ENCODE measurements at regions not wholly inside any gene's neighbourhood (a gene's known extent, or its start where the extent isn't known, plus 50 kb on each side); places are given as distances from the start of the nearest gene placed in this dataset.

DNA sequence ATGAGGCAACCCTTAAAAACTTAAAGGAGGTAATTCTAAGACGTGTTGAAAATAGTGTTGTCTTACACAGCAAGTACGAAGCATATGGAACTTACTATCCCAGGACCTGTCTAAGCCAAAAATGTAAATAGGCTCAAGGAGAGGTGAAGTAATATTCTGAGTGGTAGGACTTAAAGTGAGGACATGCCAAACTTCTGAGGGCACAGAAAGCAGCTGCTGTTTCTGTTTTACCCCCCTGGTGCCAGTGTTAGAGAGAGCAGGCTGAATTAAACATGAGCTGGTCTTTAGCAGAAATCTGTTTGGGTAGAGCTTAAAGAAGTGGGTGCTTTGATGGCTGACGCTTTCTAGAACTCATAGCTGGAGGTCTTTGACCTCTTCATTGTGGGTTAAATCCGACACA is 149.7 kb upstream of the NPHP3 start:
- no peak overlapping the region for H3K4me3 ChIP-seq (ENCODE audit: low read length in 2 of 2)
- CTCF ChIA-PET (ENCODE audit: partially characterized antibody), result no interaction called here
- DNase-seq, result no peak
- no peaks in the 10 kb centered on the region for H3K36me3 ChIP-seq (ENCODE audit: insufficient read depth, low read length)
- Mint-ChIP-seq H3K4me3 (no peak overlapping the region), H3K4me1 (no peaks in the 10 kb centered on the region), H3K27ac (no peak overlapping the region), H3K9me3 (peaks cover 0 to 3% (median under 1%) of the 10 kb centered on the region in 8 donors), H3K27me3 (peaks cover 4 to 6% of the 10 kb centered on the region in 2 donors), H3K36me3 (no peaks in the 10 kb centered on the region)
- POLR2A ChIA-PET (ENCODE audit: partially characterized antibody), result no interaction called here
- H3K27me3 ChIP-seq (ENCODE audit: insufficient read depth, low read length), result no peaks in the 10 kb centered on the region
- intact Hi-C loops (cut with micrococcal nuclease), result no loop called here
- no peaks in the 10 kb centered on the region for H3K9me3 ChIP-seq (ENCODE audit: control insufficient read depth in 1 of 2, low read length in 2 of 2)
- no peaks in the 10 kb centered on the region for H3K4me1 ChIP-seq (ENCODE audit: insufficient read depth, low read length)
- H3K27ac ChIP-seq (ENCODE audit: low read depth, low read length), result no peak overlapping the region

DNA sequence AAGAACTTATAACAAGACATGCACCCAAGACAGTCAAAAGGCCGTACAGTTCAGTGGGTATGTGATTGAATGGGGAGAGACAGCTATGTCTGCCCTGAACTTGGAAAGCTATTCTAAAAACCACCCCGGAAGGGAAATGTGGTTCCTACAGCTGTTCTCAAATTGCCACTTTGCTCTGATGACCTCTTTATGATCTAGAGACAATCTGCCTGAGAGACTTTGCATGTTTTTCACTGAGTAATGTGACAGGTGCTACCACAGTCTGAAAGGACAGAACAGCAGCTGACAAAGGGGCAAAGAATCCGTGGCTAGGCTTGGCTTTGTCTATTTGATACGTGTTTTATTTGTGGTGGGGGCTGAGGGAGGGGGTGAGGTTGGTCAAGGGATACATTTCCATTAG is 148.3 kb upstream of the NPHP3 start:
- H3K9me3 Mint-ChIP-seq, result peaks cover 0 to 4% (median 1%) of the 10 kb centered on the region in 8 donors

DNA sequence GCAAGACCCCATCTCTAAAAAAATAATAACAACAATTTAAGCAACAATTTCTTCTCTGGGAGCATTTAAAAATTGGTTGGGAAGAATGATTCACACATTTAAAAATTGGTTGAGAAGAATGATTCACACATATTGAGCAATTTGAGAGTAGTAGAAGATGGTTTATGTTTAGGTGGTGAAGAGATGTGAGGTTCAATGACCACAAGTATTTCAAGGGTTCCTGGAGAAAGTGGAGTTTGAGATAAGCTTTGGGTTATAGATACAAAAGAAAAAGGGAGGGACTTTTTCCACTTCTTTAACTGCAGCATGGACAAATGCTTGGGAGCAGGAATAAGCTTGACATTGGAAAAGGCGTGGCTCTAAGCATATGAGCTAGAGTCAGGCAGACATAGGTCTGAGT is 145.7 kb upstream of the NPHP3 start:
- Histone ChIP-seq H3K9me3 (ENCODE audit: control insufficient read depth in 1 of 2, low read length in 2 of 2) (no peaks in the 10 kb centered on the region), H3K27me3 (ENCODE audit: insufficient read depth, low read length) (no peaks in the 10 kb centered on the region), H3K27ac (ENCODE audit: low read depth, low read length) (no peak overlapping the region), H3K4me3 (ENCODE audit: low read length in 2 of 2) (no peak overlapping the region), H3K4me1 (ENCODE audit: insufficient read depth, low read length) (no peaks in the 10 kb centered on the region), H3K36me3 (ENCODE audit: insufficient read depth, low read length) (no peaks in the 10 kb centered on the region)
- DNase-seq, result no peak
- CTCF ChIA-PET (ENCODE audit: partially characterized antibody), result no interaction called here
- H3K4me1 Mint-ChIP-seq, result no peaks in the 10 kb centered on the region
- no peaks in the 10 kb centered on the region for H3K36me3 Mint-ChIP-seq
- H3K9me3 Mint-ChIP-seq, result peaks cover 0 to 6% (median 0%) of the 10 kb centered on the region in 8 donors
- H3K4me3 Mint-ChIP-seq, result no peak overlapping the region
- POLR2A ChIA-PET (ENCODE audit: partially characterized antibody), result no interaction called here
- intact Hi-C loops (cut with micrococcal nuclease), result no loop called here
- H3K27ac Mint-ChIP-seq, result no peak overlapping the region
- H3K27me3 Mint-ChIP-seq, result peaks cover 4 to 6% of the 10 kb centered on the region in 2 donors

More for the DNA sequence above, 148.3 kb upstream of the NPHP3 start:
- intact Hi-C loops (cut with micrococcal nuclease), result no loop called here
- no peaks in the 10 kb centered on the region for H3K4me1 Mint-ChIP-seq
- H3K4me3 ChIP-seq (ENCODE audit: low read length in 2 of 2), result no peak overlapping the region
- no peaks in the 10 kb centered on the region for H3K4me1 ChIP-seq (ENCODE audit: insufficient read depth, low read length)
- no peaks in the 10 kb centered on the region for H3K9me3 ChIP-seq (ENCODE audit: control insufficient read depth in 1 of 2, low read length in 2 of 2)
- H3K36me3 Mint-ChIP-seq, result no peaks in the 10 kb centered on the region
- no peak overlapping the region for H3K27ac Mint-ChIP-seq
- H3K27me3 Mint-ChIP-seq, result peaks cover 4 to 6% of the 10 kb centered on the region in 2 donors
- H3K36me3 ChIP-seq (ENCODE audit: insufficient read depth, low read length), result no peaks in the 10 kb centered on the region
- H3K4me3 Mint-ChIP-seq, result no peak overlapping the region
- DNase-seq, result no peak
- POLR2A ChIA-PET (ENCODE audit: partially characterized antibody), result no interaction called here
- no peak overlapping the region for H3K27ac ChIP-seq (ENCODE audit: low read depth, low read length)
- no peaks in the 10 kb centered on the region for H3K27me3 ChIP-seq (ENCODE audit: insufficient read depth, low read length)
- CTCF ChIA-PET (ENCODE audit: partially characterized antibody), result no interaction called here

DNA sequence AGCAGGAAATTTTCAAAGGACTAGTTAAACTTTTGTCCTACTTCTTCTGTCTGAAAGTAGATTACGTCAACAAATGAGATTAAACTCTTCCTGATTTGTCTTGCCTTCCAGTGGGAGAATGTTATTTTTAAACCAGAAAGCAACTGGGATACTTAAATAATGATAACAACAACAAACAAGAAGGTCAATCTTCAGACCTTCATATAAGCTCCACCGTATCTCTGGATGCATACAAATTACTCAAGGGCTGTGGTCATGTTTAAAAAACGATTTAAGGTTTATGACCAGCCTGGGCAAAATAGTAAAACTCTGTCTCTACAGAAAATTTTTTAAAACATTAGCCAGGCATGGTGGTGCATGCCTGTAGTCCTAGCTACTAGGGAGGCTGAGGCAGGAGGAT is 145.3 kb upstream of the NPHP3 start:
- H3K36me3 ChIP-seq (ENCODE audit: insufficient read depth, low read length), result no peaks in the 10 kb centered on the region

DNA sequence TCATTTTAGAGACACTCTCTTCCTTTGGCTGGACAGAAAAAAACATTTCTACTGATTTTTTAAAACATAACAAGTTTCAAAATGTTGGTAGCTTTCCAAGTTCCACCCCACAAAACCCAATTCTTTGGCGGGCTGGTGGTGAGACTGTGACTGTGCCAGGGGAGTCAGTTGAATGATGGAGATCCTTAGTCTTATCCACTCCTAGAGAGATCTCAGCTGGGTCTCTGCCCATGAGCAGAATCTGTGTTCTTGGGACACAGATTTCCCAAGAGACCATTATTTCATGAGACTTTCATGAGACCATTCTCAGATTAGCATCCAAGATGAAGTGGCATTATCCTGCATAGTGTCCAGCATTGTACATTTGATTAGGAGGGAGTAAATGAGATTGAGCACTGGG is 135.1 kb upstream of the NPHP3 start:
- H3K9me3 ChIP-seq (ENCODE audit: control insufficient read depth in 1 of 2, low read length in 2 of 2), result no peaks in the 10 kb centered on the region
- Mint-ChIP-seq H3K27me3 (peaks cover 0 to under 1% of the 10 kb centered on the region in 2 donors), H3K9me3 (peaks cover 0 to 2% (median 0%) of the 10 kb centered on the region in 8 donors), H3K4me1 (no peaks in the 10 kb centered on the region), H3K4me3 (no peak overlapping the region), H3K27ac (no peak overlapping the region), H3K36me3 (no peaks in the 10 kb centered on the region)
- ChIA-PET CTCF (ENCODE audit: partially characterized antibody) (no interaction called here), POLR2A (ENCODE audit: partially characterized antibody) (no interaction called here)
- H3K36me3 ChIP-seq (ENCODE audit: insufficient read depth, low read length), result no peaks in the 10 kb centered on the region
- H3K4me3 ChIP-seq (ENCODE audit: low read length in 2 of 2), result no peak overlapping the region
- H3K27ac ChIP-seq (ENCODE audit: low read depth, low read length), result no peak overlapping the region
- no peaks in the 10 kb centered on the region for H3K27me3 ChIP-seq (ENCODE audit: insufficient read depth, low read length)
- DNase-seq, result no peak
- intact Hi-C loops (cut with micrococcal nuclease), result no loop called here
- H3K4me1 ChIP-seq (ENCODE audit: insufficient read depth, low read length), result no peaks in the 10 kb centered on the region

More for the DNA sequence above, 145.3 kb upstream of the NPHP3 start:
- H3K4me3 ChIP-seq (ENCODE audit: low read length in 2 of 2), result no peak overlapping the region
- no peaks in the 10 kb centered on the region for H3K27me3 ChIP-seq (ENCODE audit: insufficient read depth, low read length)
- H3K27ac Mint-ChIP-seq, result no peak overlapping the region
- intact Hi-C loops (cut with micrococcal nuclease), result no loop called here
- no peak for DNase-seq
- no peaks in the 10 kb centered on the region for H3K4me1 ChIP-seq (ENCODE audit: insufficient read depth, low read length)
- no peak overlapping the region for H3K4me3 Mint-ChIP-seq
- H3K36me3 Mint-ChIP-seq, result no peaks in the 10 kb centered on the region
- CTCF ChIA-PET (ENCODE audit: partially characterized antibody), result no interaction called here
- no peak overlapping the region for H3K27ac ChIP-seq (ENCODE audit: low read depth, low read length)
- H3K27me3 Mint-ChIP-seq, result peaks cover 4 to 6% of the 10 kb centered on the region in 2 donors
- no peaks in the 10 kb centered on the region for H3K4me1 Mint-ChIP-seq
- POLR2A ChIA-PET (ENCODE audit: partially characterized antibody), result no interaction called here
- H3K9me3 ChIP-seq (ENCODE audit: control insufficient read depth in 1 of 2, low read length in 2 of 2), result no peaks in the 10 kb centered on the region
- peaks cover 0 to 6% (median 0%) of the 10 kb centered on the region in 8 donors for H3K9me3 Mint-ChIP-seq

DNA sequence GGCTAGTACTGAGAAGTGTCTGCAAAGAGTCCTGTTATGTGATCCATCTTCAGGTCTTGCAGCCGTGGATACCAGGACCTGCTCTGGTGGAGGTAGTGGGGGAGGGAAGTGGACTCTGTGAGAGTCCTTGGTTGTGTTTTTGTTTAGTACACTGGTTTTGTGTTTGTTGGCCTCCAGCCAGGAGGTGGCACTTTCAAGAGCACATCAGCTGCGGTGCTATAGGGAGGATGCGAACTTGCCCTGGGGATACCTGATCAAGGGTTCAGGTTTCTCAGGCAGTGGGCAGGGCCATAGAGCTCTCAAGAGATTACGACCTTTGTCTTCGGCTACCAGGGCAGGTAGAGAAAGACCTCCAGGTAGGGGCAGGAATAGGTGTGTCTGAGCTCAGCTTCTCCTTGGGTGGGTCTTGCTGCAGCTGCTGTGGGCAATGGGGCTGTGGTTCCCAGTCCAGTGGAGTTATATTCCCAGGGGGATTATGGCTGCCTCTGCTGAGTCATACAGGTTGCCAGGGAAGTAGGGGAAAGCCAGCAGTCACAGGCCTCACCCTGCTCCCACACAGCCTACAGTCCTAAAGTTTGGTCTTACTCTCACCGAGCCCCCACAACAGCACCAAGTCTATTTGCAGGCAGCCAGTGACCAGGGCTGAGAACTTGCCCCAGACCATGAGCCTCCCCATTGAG is 132.8 kb upstream of the NPHP3 start:
- intact Hi-C loops (cut with micrococcal nuclease), result no loop called here

DNA sequence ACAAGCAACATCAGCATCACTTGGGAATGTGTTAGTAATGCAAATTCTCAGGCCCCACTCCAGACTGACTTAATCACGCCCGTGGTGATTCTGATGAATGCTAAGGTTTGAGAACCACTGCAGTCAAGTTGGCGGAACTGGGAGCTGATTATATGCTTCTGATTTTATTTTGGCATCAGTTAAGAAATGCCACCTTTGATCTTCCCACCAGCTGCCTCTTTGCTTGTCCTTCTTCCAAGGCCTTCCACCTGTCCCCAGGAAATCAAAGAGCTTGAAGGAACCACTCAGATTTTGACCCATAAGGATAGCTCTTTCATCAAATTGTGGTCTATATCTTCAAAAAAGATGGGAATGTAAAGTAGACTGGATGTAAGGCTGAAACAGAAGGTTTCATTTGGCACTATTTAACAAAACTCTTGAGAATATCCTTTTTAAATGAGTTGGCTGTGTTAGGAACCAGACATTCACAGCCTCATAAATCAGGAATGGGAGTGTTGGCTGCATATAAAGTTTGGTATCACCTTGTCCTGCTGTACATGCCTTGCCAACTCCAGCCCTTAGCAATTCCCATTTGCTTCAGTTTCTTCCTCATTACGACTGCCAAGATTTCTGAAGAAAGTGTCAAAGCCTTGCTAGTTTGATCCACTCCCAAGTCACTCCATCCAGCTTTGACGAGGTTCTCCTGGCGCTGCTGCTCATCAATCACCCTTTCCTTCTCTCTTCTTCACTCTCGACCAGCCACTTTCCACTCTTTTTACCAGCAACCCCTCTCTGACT is 125.8 kb upstream of the NPHP3 start:
- Histone ChIP-seq H3K4me1 (ENCODE audit: insufficient read depth, low read length) (no peaks in the 10 kb centered on the region), H3K27me3 (ENCODE audit: insufficient read depth, low read length) (no peaks in the 10 kb centered on the region), H3K27ac (ENCODE audit: low read depth, low read length) (no peak overlapping the region), H3K4me3 (ENCODE audit: low read length in 2 of 2) (no peak overlapping the region), H3K9me3 (ENCODE audit: control insufficient read depth in 1 of 2, low read length in 2 of 2) (no peaks in the 10 kb centered on the region), H3K36me3 (ENCODE audit: insufficient read depth, low read length) (no peaks in the 10 kb centered on the region)
- ChIA-PET CTCF (ENCODE audit: partially characterized antibody) (interaction anchor here (1.1 kb wide), 1 partner anchor 12 kb away, joined by 3 read pairs; no protein-coding TSS in a partner anchor), POLR2A (ENCODE audit: partially characterized antibody) (no interaction called here)
- peaks cover 0 to 6% (median under 1%) of the 10 kb centered on the region in 8 donors for H3K9me3 Mint-ChIP-seq
- no peak overlapping the region for H3K27ac Mint-ChIP-seq
- peaks cover 0 to 1% of the 10 kb centered on the region in 2 donors for H3K27me3 Mint-ChIP-seq
- intact Hi-C loops (cut with micrococcal nuclease), result no loop called here
- no peak for DNase-seq
- H3K4me1 Mint-ChIP-seq, result no peaks in the 10 kb centered on the region
- H3K4me3 Mint-ChIP-seq, result no peak overlapping the region
- H3K36me3 Mint-ChIP-seq, result no peaks in the 10 kb centered on the region

More for the DNA sequence above, 132.8 kb upstream of the NPHP3 start:
- H3K4me1 Mint-ChIP-seq, result no peaks in the 10 kb centered on the region
- Histone ChIP-seq H3K36me3 (ENCODE audit: insufficient read depth, low read length) (no peaks in the 10 kb centered on the region), H3K9me3 (ENCODE audit: control insufficient read depth in 1 of 2, low read length in 2 of 2) (no peaks in the 10 kb centered on the region), H3K27ac (ENCODE audit: low read depth, low read length) (no peak overlapping the region), H3K27me3 (ENCODE audit: insufficient read depth, low read length) (no peaks in the 10 kb centered on the region), H3K4me3 (ENCODE audit: low read length in 2 of 2) (no peak overlapping the region), H3K4me1 (ENCODE audit: insufficient read depth, low read length) (no peaks in the 10 kb centered on the region)
- no peak overlapping the region for H3K27ac Mint-ChIP-seq
- H3K4me3 Mint-ChIP-seq, result no peak overlapping the region
- DNase-seq, result peak in 1 of 5 donors; percentile 30
- H3K36me3 Mint-ChIP-seq, result no peaks in the 10 kb centered on the region
- no peaks in the 10 kb centered on the region for H3K27me3 Mint-ChIP-seq
- ChIA-PET POLR2A (ENCODE audit: partially characterized antibody) (no interaction called here), CTCF (ENCODE audit: partially characterized antibody) (no interaction called here)
- H3K9me3 Mint-ChIP-seq, result peaks cover 0 to 3% (median under 1%) of the 10 kb centered on the region in 8 donors
